D721Med (cell line): ENCODE measurements at regions not wholly inside any gene's neighbourhood (a gene's known extent, or its start where the extent isn't known, plus 50 kb on each side); places are given as distances from the start of the nearest gene placed in this dataset.

Experiments
- DNase-seq: peaks from one replicate; pipeline ENCODE4 v3.0.0; 2011; ENCODE audit warnings: low spot score; ENCODE audit not compliant: insufficient read length
- FAIRE-seq: peaks from 2 replicates; lab custom pipeline; 2011; peaks lifted over from hg19 to GRCh38; lab: Jason Lieb, UNC
- TF ChIP-seq, protein P1 (sequence below): IDR thresholded peaks from 2 replicates; pipeline ENCODE4 v1.5.1; 2012; ENCODE audit warnings: mild to moderate bottlenecking, control low read depth; ENCODE audit not compliant: insufficient read depth; ENCODE audit errors: missing control alignments

DNA sequence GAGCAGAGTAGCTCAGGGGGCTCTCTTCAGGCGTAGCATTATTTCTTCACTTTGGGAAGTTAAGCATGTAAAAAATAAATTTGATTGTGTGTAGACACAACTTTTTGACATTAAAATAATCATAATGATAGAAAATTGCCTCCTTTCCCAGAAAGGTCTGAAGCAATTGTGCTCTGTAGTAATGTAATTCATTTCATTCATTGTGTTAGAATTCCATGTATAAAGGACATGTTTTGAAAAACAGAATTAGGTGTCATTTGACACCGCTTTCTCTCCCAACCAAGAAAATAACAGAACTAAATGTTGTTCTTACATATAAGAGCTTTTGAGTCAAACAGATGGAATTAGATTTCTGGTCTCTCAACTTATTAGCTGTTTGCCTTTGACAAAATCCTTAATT lies 1064.2 kb upstream of the FAM98A start:
- FAIRE-seq (no peak), DNase-seq (no peak)
- TF ChIP-seq, protein P1, sequence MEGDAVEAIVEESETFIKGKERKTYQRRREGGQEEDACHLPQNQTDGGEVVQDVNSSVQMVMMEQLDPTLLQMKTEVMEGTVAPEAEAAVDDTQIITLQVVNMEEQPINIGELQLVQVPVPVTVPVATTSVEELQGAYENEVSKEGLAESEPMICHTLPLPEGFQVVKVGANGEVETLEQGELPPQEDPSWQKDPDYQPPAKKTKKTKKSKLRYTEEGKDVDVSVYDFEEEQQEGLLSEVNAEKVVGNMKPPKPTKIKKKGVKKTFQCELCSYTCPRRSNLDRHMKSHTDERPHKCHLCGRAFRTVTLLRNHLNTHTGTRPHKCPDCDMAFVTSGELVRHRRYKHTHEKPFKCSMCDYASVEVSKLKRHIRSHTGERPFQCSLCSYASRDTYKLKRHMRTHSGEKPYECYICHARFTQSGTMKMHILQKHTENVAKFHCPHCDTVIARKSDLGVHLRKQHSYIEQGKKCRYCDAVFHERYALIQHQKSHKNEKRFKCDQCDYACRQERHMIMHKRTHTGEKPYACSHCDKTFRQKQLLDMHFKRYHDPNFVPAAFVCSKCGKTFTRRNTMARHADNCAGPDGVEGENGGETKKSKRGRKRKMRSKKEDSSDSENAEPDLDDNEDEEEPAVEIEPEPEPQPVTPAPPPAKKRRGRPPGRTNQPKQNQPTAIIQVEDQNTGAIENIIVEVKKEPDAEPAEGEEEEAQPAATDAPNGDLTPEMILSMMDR: no peak

DNA sequence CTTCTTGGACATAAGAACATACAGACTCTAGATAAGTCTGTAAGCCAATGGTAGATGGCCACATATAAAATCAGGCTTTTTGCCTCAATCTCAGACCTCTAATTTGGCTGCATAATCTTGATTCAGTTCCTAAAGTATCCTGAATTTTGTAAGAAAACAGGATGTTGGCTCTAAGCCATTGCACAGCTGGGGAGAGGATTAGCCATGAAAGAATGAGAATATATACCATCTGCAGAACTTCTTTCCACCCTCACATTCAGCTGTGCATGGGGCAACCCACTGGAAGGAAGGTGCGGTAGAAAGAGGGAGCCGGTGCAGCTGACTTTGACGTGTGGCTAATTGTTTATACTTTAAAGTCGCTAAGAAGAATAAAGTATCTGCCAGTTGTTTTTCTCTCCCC lies 1061.6 kb upstream of the FAM98A start:
- FAIRE-seq (no peak), DNase-seq (no peak)
- TF ChIP-seq, protein P1: no peak

DNA sequence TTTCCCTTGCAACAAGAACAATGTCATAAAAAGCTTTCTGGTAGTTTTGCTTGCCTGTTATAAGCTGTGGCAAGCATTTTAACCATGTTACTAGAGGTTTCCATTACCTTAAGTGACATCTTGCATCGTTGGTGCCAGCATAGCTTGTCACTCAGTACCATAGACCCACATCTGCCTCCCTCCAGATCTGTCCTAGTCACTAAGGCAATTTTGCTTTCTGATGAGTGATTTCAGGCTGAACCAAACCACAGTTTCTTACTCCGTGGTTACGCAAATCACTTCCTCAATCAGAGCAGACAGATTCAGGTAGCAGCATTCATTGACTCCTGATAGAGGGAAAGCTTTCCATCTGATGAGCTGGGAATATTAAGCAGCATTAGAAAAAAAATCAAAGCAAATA lies 1057.5 kb upstream of the FAM98A start:
- FAIRE-seq (no peak), DNase-seq (no peak)
- TF ChIP-seq, protein P1: no peak

DNA sequence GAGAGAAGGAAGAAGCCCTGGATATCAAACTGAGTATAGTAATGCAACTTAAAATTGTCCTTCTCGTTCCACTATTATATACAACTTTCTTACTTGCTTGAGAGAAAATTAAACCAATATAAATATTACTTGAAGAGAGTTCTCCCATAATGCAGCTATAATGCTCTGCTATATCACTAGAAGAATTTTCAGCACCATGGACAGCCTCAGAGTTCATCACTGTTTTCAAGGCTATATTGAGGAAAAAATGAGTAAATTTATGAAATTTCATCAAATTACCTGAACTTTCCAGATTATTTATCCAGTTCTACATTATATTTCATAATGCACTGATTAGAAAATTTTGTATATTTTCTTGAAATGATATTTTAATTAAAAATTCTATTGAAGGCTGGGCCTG lies 1053.5 kb upstream of the FAM98A start:
- FAIRE-seq: no peak
- TF ChIP-seq, protein P1: no peak
- no peak for DNase-seq

DNA sequence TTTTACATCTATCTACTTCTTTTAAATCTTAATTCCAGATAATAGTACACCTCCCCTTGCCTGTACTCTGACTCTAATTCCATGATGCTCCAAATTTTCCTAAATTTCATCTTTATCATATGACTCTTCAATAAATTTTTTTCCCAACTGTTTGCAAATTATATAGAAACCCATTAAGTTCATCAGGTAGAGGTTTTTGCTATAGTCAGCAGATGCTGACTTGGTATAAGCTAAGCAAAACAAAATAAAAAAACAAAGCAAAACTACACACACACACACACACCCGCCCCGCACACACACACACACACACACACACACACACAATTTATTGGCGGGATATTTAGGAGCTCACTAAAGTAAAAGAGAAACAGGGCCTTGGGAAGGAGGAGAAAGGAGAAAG lies 1047.8 kb upstream of the FAM98A start:
- no peak for DNase-seq
- TF ChIP-seq, protein P1: no peak
- FAIRE-seq: no peak

DNA sequence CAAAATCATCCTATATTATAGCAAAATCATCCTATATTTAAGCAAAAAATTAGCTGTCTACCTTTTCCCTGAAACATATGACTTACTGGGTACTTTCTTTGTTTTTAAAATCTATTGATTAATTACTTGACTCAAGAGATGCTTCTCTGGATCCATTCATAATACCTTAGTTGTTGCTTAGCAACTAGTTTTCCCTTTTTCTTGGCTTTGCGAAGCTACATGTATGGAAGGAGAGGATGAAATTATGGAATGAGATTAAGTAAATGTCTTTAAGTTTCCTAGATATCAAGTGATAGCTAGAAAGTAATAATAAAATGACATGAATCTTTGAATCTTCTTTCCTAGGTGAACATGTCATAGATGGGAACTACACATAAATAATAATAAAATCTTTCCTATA lies 1033.2 kb upstream of the FAM98A start:
- FAIRE-seq: no peak

DNA sequence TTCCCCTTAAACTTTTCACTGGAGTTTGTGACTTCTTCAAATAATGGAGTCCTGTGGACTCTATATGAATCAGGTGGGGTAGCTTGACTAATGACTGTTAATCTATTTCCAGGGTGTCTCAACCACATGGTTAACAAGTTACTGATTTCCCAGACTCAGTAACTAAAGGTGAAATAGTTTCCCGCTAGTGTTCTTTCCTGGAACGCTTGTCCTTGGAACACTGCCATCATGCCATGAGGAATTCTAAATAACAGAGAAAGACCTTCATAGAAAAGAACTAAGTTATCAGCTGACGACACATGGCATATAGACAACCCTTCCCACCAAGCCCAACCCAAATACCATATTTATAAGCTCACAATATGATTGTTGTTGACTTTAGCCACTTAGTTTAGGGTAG lies 1027.9 kb upstream of the FAM98A start:
- TF ChIP-seq, protein P1: no peak
- no peak for FAIRE-seq

More for the DNA sequence above, 1033.2 kb upstream of the FAM98A start:
- TF ChIP-seq, protein P1: no peak
- DNase-seq: no peak

More for the DNA sequence above, 1027.9 kb upstream of the FAM98A start:
- no peak for DNase-seq
